Astrocyte of the cerebellum (primary cell): ENCODE measurements at regions not wholly inside any gene's neighbourhood (a gene's known extent, or its start where the extent isn't known, plus 50 kb on each side); places are given as distances from the start of the nearest gene placed in this dataset.
A peak's percentile ranks its signal among the peaks of the same experiment; 100 is the strongest.
"Not testable (repeated sequence)": the region's sequence is repeated elsewhere in the genome, so short reads cannot be mapped to it uniquely, and the experiment has no call there.

ENCODE experiments used
- DNase-seq: peaks from one replicate; pipeline ENCODE4 v3.0.0-alpha.2; 2011; ENCODE audit warnings: low read depth
- H3K4me3 ChIP-seq: 2 replicates; pipeline ENCODE4 v1.5.1; 2011; ENCODE audit warnings: mild to moderate bottlenecking, low read depth, low read length, moderate library complexity
- in situ Hi-C: cut with HindIII; loops from 2 replicates; pipeline ENCODE4 v1.10.0; 2017; ENCODE audit warnings: low sequenced_read_pairs
- TF ChIP-seq, protein P1 (sequence below): IDR thresholded peaks from 2 replicates; pipeline ENCODE4 v1.5.1; 2012; ENCODE audit warnings: low read length, low read depth, moderate library complexity, mild to moderate bottlenecking; ENCODE audit errors: missing control alignments

- no peak for DNase-seq
Measured at GRCh38 chrX:138986866-138987265, 275.3 kb upstream of the FGF13 start.

DNA sequence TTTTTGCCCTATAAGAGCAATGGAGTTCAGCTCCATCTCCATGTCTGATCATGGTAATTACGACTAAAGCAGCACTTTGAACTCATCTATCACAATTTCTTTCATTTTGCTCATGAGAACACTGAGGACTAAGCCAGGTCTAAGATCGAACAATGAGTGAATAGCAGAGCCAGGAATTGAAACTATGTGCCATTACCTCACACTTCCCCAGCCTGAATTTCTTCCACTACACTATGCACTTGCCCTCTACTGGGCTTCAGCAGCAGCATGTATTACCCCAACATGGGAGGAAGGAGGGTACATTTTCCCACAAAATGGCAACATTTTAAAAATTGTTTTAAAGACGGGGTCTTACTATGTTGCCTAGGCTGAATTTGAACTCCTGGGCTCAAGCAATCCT, 274.7 kb upstream of the FGF13 start:
- TF ChIP-seq, protein P1, sequence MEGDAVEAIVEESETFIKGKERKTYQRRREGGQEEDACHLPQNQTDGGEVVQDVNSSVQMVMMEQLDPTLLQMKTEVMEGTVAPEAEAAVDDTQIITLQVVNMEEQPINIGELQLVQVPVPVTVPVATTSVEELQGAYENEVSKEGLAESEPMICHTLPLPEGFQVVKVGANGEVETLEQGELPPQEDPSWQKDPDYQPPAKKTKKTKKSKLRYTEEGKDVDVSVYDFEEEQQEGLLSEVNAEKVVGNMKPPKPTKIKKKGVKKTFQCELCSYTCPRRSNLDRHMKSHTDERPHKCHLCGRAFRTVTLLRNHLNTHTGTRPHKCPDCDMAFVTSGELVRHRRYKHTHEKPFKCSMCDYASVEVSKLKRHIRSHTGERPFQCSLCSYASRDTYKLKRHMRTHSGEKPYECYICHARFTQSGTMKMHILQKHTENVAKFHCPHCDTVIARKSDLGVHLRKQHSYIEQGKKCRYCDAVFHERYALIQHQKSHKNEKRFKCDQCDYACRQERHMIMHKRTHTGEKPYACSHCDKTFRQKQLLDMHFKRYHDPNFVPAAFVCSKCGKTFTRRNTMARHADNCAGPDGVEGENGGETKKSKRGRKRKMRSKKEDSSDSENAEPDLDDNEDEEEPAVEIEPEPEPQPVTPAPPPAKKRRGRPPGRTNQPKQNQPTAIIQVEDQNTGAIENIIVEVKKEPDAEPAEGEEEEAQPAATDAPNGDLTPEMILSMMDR: peak; percentile 5
- H3K4me3 ChIP-seq: no peak overlapping the region
- no peak for DNase-seq
- in situ Hi-C loops: no loop called here

More at GRCh38 chrX:138986866-138987265, 275.3 kb upstream of the FGF13 start:
- TF ChIP-seq, protein P1: no peak
- in situ Hi-C loops: no loop called here
- no peak overlapping the region for H3K4me3 ChIP-seq

GRCh38 chrX:138982365-138982764, 270.8 kb upstream of the FGF13 start:
- no peak overlapping the region for H3K4me3 ChIP-seq
- in situ Hi-C loops: no loop called here
- DNase-seq: no peak
- TF ChIP-seq, protein P1: no peak

GRCh38 chrX:138964501-138964900, 253.0 kb upstream of the FGF13 start:
- in situ Hi-C loops: no loop called here
- TF ChIP-seq, protein P1: no peak
- DNase-seq: no peak
- H3K4me3 ChIP-seq: no peak overlapping the region

GRCh38 chrX:138962419-138962818, 250.9 kb upstream of the FGF13 start:
- in situ Hi-C loops: not testable (repeated sequence)

GRCh38 chrX:138954976-138955375, 243.5 kb upstream of the FGF13 start:
- H3K4me3 ChIP-seq: no peak overlapping the region
- no peak for DNase-seq
- in situ Hi-C loops: no loop called here
- TF ChIP-seq, protein P1: no peak

More at GRCh38 chrX:138962419-138962818, 250.9 kb upstream of the FGF13 start:
- DNase-seq, H3K4me3 ChIP-seq: not testable (repeated sequence)

GRCh38 chrX:138946926-138947325, 235.4 kb upstream of the FGF13 start:
- TF ChIP-seq, protein P1: no peak
- in situ Hi-C loops: no loop called here
- no peak for DNase-seq
- H3K4me3 ChIP-seq: no peak overlapping the region
